Natural killer cell (primary cell): ENCODE measurements at regions not wholly inside any gene's neighbourhood (a gene's known extent, or its start where the extent isn't known, plus 50 kb on each side); places are given as distances from the start of the nearest gene placed in this dataset.
"Not testable (repeated sequence)": the region's sequence is repeated elsewhere in the genome, so short reads cannot be mapped to it uniquely, and the experiment has no call there.

Experiments
- ATAC-seq, 3 donors: fragments of 150-1000 bp in 2 of 3; fragments of 200-7000 bp in 1 of 3; cut with Tn5 transposase; 1 replicate in 1 of 3; 2 replicates in 2 of 3; pipeline ENCODE4 v1.10.0; 2021; ENCODE audit warnings: mild to moderate bottlenecking in 2 of 3, moderate library complexity in 2 of 3
- DNase-seq, 2 donors: peaks; one replicate each; pipeline versions ENCODE4 v3.0.0 to v3.0.0-alpha.2; 2013 to 2021; ENCODE audit warnings: mixed read lengths in 1 of 2
- H3K27ac ChIP-seq: one replicate; pipeline ENCODE4 v1.5.1; 2013; ENCODE audit warnings: mild to moderate bottlenecking, low read length
- H3K27me3 ChIP-seq: one replicate; pipeline ENCODE4 v1.6.1; 2013; ENCODE audit warnings: low read length; ENCODE audit not compliant: control insufficient read depth, insufficient read depth
- H3K36me3 ChIP-seq: one replicate; pipeline ENCODE4 v1.6.1; 2013; ENCODE audit warnings: low read length; ENCODE audit not compliant: control insufficient read depth, insufficient read depth
- H3K4me1 ChIP-seq: one replicate; pipeline ENCODE4 v1.6.1; 2013; ENCODE audit warnings: low read length; ENCODE audit not compliant: control insufficient read depth, insufficient read depth
- H3K4me3 ChIP-seq: one replicate; pipeline ENCODE4 v1.5.1; 2013; ENCODE audit warnings: low read length
- H3K9me3 ChIP-seq: one replicate; pipeline ENCODE4 v1.6.1; 2013; ENCODE audit warnings: low read length; ENCODE audit not compliant: control insufficient read depth, insufficient read depth
- H3K27ac Mint-ChIP-seq, 2 donors: one replicate each; pipeline ENCODE4 v1.8.0; 2022; ENCODE audit warnings: mild to moderate bottlenecking in 2 of 2, mixed read lengths in 2 of 2, moderate library complexity in 1 of 2
- H3K27me3 Mint-ChIP-seq, 2 donors: one replicate each; pipeline ENCODE4 v1.8.0; 2022; ENCODE audit warnings: low read depth in 2 of 2, mixed read lengths in 2 of 2
- H3K36me3 Mint-ChIP-seq: one replicate; pipeline ENCODE4 v1.8.0; 2022; ENCODE audit warnings: mixed read lengths
- H3K4me1 Mint-ChIP-seq, 2 donors: one replicate each; pipeline ENCODE4 v1.8.0; 2022; ENCODE audit warnings: mixed read lengths in 2 of 2
- H3K4me3 Mint-ChIP-seq: one replicate; pipeline ENCODE4 v1.8.0; 2022; ENCODE audit warnings: mild to moderate bottlenecking, moderate library complexity, mixed read lengths
- H3K9me3 Mint-ChIP-seq, 2 donors: one replicate each; pipeline ENCODE4 v1.8.0; 2022; ENCODE audit warnings: mixed read lengths in 2 of 2
- WGBS: methylation state at CpG from one replicate; pipeline ENCODE4 v1.1.7; 2013; ENCODE audit warnings: missing lambda C conversion rate; ENCODE audit not compliant: insufficient coverage; 5-methylcytosine and 5-hydroxymethylcytosine counted together
- intact Hi-C: fragments of 100-400 bp; cut with micrococcal nuclease; formaldehyde crosslinking; loops from one replicate; pipeline ENCODE4 v1.14.2; 2022
- TF ChIP-seq, protein P1 (sequence below): fragments of 200-600 bp; IDR thresholded peaks from one replicate; pipeline ENCODE4 v1.8.0; 2022; ENCODE audit warnings: antibody characterized with exemption

DNA sequence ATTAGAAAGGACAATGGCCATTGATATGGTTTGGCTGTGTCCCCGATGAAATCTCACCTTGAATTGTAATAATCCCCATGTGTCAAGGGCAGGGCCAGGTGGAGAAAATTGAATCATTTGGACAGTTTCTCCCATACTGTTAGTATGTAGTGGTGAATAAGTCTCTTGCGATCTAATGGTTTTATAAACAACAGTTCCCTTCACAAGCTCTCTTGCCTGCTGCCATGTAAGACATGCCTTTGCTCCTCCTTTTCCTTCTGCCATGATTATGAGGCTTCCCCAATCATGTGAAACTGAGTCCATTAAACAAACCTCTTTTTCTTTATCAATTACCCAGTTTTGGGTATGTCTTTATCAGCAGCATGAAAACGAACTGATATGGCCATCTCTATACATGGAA, 302.7 kb downstream of the SFMBT2 start:
- DNase-seq (no peak), ATAC-seq (no peak)
- Histone ChIP-seq H3K27me3 (no peaks in the 10 kb centered on the region), H3K9me3 (no peaks in the 10 kb centered on the region), H3K36me3 (no peaks in the 10 kb centered on the region), H3K4me3 (no peak overlapping the region), H3K27ac (no peak overlapping the region), H3K4me1 (no peaks in the 10 kb centered on the region)
- Mint-ChIP-seq H3K27ac (no peak overlapping the region), H3K4me3 (no peak overlapping the region), H3K4me1 (peaks cover 4 to 18% of the 10 kb centered on the region in 2 donors), H3K9me3 (peaks cover 0 to 2% of the 10 kb centered on the region in 2 donors), H3K27me3 (no peaks in the 10 kb centered on the region), H3K36me3 (no peaks in the 10 kb centered on the region)
- WGBS, result 92% methylated on average over 2 of the region's 3 CpGs
- TF ChIP-seq, protein P1, sequence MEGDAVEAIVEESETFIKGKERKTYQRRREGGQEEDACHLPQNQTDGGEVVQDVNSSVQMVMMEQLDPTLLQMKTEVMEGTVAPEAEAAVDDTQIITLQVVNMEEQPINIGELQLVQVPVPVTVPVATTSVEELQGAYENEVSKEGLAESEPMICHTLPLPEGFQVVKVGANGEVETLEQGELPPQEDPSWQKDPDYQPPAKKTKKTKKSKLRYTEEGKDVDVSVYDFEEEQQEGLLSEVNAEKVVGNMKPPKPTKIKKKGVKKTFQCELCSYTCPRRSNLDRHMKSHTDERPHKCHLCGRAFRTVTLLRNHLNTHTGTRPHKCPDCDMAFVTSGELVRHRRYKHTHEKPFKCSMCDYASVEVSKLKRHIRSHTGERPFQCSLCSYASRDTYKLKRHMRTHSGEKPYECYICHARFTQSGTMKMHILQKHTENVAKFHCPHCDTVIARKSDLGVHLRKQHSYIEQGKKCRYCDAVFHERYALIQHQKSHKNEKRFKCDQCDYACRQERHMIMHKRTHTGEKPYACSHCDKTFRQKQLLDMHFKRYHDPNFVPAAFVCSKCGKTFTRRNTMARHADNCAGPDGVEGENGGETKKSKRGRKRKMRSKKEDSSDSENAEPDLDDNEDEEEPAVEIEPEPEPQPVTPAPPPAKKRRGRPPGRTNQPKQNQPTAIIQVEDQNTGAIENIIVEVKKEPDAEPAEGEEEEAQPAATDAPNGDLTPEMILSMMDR, result no peak
- intact Hi-C loops, result no loop called here

DNA sequence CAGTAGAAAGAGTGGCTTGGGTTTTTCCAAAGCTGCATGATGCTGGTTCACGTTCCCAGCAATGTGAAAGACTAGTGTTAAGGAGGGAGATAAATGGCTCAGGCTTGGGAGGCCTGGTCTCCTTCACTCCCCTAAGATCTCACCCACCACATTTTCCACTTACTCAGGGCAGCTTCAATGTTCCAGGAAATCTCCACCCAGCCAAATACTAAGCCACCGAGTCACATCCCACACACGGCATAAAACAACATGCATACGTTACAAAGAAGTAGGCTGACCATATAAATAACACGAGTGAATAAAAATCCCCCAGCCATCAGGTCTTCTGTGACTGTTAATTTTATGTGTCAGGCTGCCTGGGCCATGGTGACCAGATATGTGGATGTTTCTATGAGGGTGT, 303.5 kb downstream of the SFMBT2 start:
- Mint-ChIP-seq H3K4me1 (peaks cover 4 to 18% of the 10 kb centered on the region in 2 donors), H3K27me3 (no peaks in the 10 kb centered on the region), H3K4me3 (no peak overlapping the region), H3K9me3 (peaks cover 0 to 2% of the 10 kb centered on the region in 2 donors), H3K36me3 (no peaks in the 10 kb centered on the region), H3K27ac (no peak overlapping the region)
- H3K4me3 ChIP-seq, result no peak overlapping the region
- H3K4me1 ChIP-seq, result no peaks in the 10 kb centered on the region
- no peaks in the 10 kb centered on the region for H3K9me3 ChIP-seq
- no peaks in the 10 kb centered on the region for H3K27me3 ChIP-seq
- ATAC-seq (no peak), DNase-seq (no peak)
- WGBS, result 88% methylated on average over 3 of the region's 5 CpGs
- TF ChIP-seq, protein P1, result no peak
- no peaks in the 10 kb centered on the region for H3K36me3 ChIP-seq
- intact Hi-C loops, result no loop called here
- no peak overlapping the region for H3K27ac ChIP-seq

DNA sequence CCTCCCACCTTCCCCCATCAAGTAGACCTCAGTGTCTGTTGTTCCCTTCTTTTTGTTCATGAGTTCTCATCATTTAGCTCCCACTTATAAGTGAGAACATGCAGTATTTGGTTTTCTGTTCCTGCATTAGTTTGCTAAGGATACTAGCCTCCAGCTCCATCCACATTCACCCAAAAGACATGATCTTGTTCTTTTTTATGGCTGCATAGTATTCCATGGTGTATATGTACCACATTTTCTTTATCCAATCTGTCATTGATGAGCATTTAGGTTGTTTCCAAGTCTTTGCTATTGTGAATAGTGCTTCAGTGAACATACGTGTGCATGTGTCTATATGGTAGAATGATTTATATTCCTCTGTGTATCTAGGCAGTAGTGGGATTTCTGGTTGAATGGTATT, 306.5 kb downstream of the SFMBT2 start:
- H3K4me1 ChIP-seq, H3K9me3 Mint-ChIP-seq, H3K9me3 ChIP-seq, H3K36me3 ChIP-seq, H3K4me3 ChIP-seq, ATAC-seq, DNase-seq, H3K27me3 Mint-ChIP-seq, intact Hi-C loops, H3K4me3 Mint-ChIP-seq, H3K27me3 ChIP-seq, H3K27ac Mint-ChIP-seq, H3K36me3 Mint-ChIP-seq, H3K27ac ChIP-seq: not testable (repeated sequence)
- H3K4me1 Mint-ChIP-seq, result peaks cover 0 to 18% of the 10 kb centered on the region in 2 donors
- WGBS, result 100% methylated on average over 1 of the region's 1 CpG

DNA sequence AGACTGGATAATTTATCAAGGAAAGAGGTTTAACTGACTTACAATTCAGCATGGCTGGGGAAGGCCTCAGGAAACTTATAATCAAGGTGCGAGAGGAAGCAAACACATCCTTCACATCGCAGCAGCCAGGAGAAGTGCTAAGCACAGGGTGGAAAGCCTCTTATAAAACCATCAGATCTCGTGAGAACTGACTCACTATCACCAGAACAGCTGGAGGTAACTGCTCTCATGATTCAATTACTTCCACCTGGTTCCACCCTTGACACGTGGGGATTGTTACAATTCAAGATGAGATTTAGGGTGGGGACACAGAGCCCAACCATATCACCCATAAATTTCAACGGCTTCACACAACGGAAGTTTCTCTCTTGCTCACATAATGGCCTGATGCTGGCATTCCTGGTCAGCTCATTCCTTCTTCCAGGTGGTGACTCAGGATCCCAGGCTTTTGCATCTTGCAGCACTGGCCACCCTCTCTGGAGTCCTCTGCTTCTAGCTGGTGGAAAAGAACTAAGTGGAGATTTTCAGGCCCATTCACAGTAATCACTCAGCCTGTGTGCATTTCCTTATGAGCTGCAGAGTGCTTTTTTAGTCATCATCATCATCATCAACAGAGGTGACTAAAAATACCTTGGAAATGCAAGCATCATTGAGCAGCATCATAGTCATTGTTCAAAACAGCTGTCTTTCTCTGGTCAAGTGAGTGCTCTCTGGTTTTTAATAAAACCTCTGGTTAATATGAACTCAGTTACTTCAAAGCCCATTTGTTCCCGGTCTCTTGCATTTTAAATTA, 308.1 kb downstream of the SFMBT2 start:
- no peak for ATAC-seq
- Mint-ChIP-seq H3K4me3 (no peak overlapping the region), H3K27ac (no peak overlapping the region), H3K9me3 (no peaks in the 10 kb centered on the region), H3K27me3 (no peaks in the 10 kb centered on the region), H3K4me1 (peaks cover 0 to 18% of the 10 kb centered on the region in 2 donors), H3K36me3 (no peaks in the 10 kb centered on the region)
- no peaks in the 10 kb centered on the region for H3K36me3 ChIP-seq
- DNase-seq, result no peak
- TF ChIP-seq, protein P1, result no peak
- 76% methylated on average over 7 of the region's 7 CpGs for WGBS
- no peaks in the 10 kb centered on the region for H3K27me3 ChIP-seq
- H3K4me3 ChIP-seq, result no peak overlapping the region
- no peaks in the 10 kb centered on the region for H3K4me1 ChIP-seq
- intact Hi-C loops, result no loop called here
- no peaks in the 10 kb centered on the region for H3K9me3 ChIP-seq
- no peak overlapping the region for H3K27ac ChIP-seq
